HEK293T (cell line): ENCODE measurements at regions not wholly inside any gene's neighbourhood (a gene's known extent, or its start where the extent isn't known, plus 50 kb on each side); places are given as distances from the start of the nearest gene placed in this dataset.

Source experiments
- CTCF ChIA-PET: fragments of 350-600 bp; formaldehyde crosslinking; extraction: SDS; loops from one replicate; lab custom pipeline; 2021; ENCODE audit warnings: antibody characterized with exemption, inconsistent platforms; lab: Yijun Ruan, JAX
- POLR2A ChIA-PET: fragments of 350-600 bp; formaldehyde crosslinking; extraction: SDS; loops from one replicate; lab custom pipeline; 2020; ENCODE audit warnings: antibody characterized with exemption, inconsistent platforms; lab: Yijun Ruan, JAX
- DNase-seq: peaks from one replicate; pipeline ENCODE4 v3.0.0; 2012; ENCODE audit warnings: mixed read lengths; ENCODE audit errors: extremely low spot score
- ARNT ChIP-seq: fragments of 450-650 bp; IDR thresholded peaks from 2 replicates; pipeline ENCODE4 v1.6.1; 2017; ENCODE audit warnings: mild to moderate bottlenecking
- BHLHE40 ChIP-seq: fragments of 450-650 bp; IDR thresholded peaks from 2 replicates; pipeline ENCODE4 v1.6.1; 2016; ENCODE audit warnings: mild to moderate bottlenecking, moderate library complexity, borderline replicate concordance
- CTBP1 ChIP-seq: fragments of 450-650 bp; IDR thresholded peaks from 2 replicates; pipeline ENCODE4 v1.6.1; 2016; ENCODE audit warnings: borderline replicate concordance
- ELF4 ChIP-seq: fragments of 450-650 bp; IDR thresholded peaks from 2 replicates; pipeline ENCODE4 v1.6.1; 2017; ENCODE audit warnings: antibody characterized with exemption
- FOXA1 ChIP-seq: fragments of 450-650 bp; IDR thresholded peaks from 2 replicates; pipeline ENCODE4 v1.6.1; 2016; ENCODE audit warnings: mild to moderate bottlenecking
- FOXK2 ChIP-seq: fragments of 450-650 bp; IDR thresholded peaks from 2 replicates; pipeline ENCODE4 v1.6.1; 2016; ENCODE audit warnings: mild to moderate bottlenecking
- FOXM1 ChIP-seq: fragments of 450-650 bp; IDR thresholded peaks from 2 replicates; pipeline ENCODE4 v1.6.1; 2017; ENCODE audit warnings: mild to moderate bottlenecking, borderline replicate concordance
- HDGF ChIP-seq: fragments of 450-650 bp; IDR thresholded peaks from 2 replicates; pipeline ENCODE4 v1.6.1; 2017; ENCODE audit warnings: antibody characterized with exemption, borderline replicate concordance
- L3MBTL2 ChIP-seq: fragments of 450-650 bp; conservative IDR thresholded peaks from 2 replicates; pipeline ENCODE4 v1.6.1; 2016; ENCODE audit warnings: mild to moderate bottlenecking
- LEF1 ChIP-seq: fragments of 450-650 bp; IDR thresholded peaks from 2 replicates; pipeline ENCODE4 v1.6.1; 2017; ENCODE audit warnings: mild to moderate bottlenecking, borderline replicate concordance
- NFRKB ChIP-seq: fragments of 450-650 bp; IDR thresholded peaks from 2 replicates; pipeline ENCODE4 v1.6.1; 2016; ENCODE audit warnings: mild to moderate bottlenecking, moderate library complexity
- PKNOX1 ChIP-seq: fragments of 450-650 bp; IDR thresholded peaks from 2 replicates; pipeline ENCODE4 v1.6.1; 2016
- SP1 ChIP-seq: fragments of 450-650 bp; IDR thresholded peaks from 2 replicates; pipeline ENCODE4 v1.6.1; 2017
- SUZ12 ChIP-seq: fragments of 450-650 bp; IDR thresholded peaks from 2 replicates; pipeline ENCODE4 v1.6.1; 2016; ENCODE audit warnings: mild to moderate bottlenecking
- TARDBP ChIP-seq: fragments of 450-650 bp; IDR thresholded peaks from 2 replicates; pipeline ENCODE4 v1.6.1; 2016
- ZNF384 ChIP-seq: fragments of 450-650 bp; IDR thresholded peaks from 2 replicates; pipeline ENCODE4 v1.6.1; 2016

DNA sequence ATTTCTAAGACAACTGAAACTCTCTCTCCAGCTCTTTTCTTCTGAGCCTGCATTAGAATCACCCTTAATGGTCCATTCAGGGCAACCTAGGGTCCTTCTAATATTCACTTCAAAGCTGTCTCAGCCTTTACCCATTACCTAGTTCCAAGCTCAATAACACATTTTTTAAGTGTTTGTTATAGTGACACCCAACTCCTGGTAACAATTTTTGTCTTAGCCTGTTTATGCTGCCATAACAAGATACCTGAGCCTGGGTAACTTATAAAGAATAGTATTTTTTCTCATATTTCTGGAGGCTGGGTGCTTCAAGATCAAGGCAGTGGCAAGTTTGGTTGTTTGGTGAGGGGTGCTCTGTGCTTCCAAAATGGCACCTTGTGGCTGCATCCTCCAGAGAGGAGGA is 531.5 kb upstream of the USP24 start:
- CTCF ChIA-PET = no interaction called here
- no peak for DNase-seq
- TF ChIP-seq ARNT = no peak
- TF ChIP-seq ZNF384 = no peak
- TF ChIP-seq SP1 = no peak
- TF ChIP-seq TARDBP = no peak
- no peak for TF ChIP-seq SUZ12
- TF ChIP-seq PKNOX1 = no peak
- TF ChIP-seq BHLHE40 = no peak
- no peak for TF ChIP-seq NFRKB
- no peak for TF ChIP-seq HDGF
- TF ChIP-seq CTBP1 = no peak
- no peak for TF ChIP-seq FOXM1
- no peak for TF ChIP-seq LEF1
- no peak for TF ChIP-seq FOXA1
- TF ChIP-seq ELF4 = no peak
- no peak for TF ChIP-seq FOXK2
- POLR2A ChIA-PET = no interaction called here

GRCh38 chr1:55741516-55741915 is 526.4 kb upstream of the USP24 start:
- DNase-seq = no peak
- CTCF ChIA-PET = interaction anchor here (0.6 kb wide), 1 partner anchor 63 kb away, joined by 5 read pairs; no protein-coding TSS in a partner anchor

DNA sequence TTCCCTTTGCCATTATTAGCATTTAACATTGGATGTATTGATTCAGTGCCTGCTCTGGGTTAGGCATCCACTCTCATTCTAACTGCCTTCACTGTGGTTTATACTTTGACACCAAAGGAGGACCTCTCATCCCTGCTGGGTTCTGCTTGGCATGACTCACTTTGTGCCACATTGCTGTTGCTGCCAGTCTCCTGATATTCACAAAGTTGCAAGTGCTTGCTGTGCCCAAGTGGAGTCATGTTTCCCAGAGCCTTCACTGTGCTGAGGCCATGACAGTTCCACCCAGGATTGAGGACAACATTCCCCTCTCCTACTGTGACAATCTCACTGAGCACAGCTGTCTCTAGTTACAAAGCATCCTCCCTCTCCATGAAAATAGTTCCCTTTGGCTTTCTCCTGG is 519.9 kb upstream of the USP24 start:
- TF ChIP-seq TARDBP (no peak), ELF4 (no peak), PKNOX1 (no peak), CTBP1 (no peak), NFRKB (no peak), BHLHE40 (no peak)
- CTCF ChIA-PET = no interaction called here
- DNase-seq = no peak
- POLR2A ChIA-PET = no interaction called here

More at GRCh38 chr1:55741516-55741915, 526.4 kb upstream of the USP24 start:
- TF ChIP-seq ARNT (no peak), FOXA1 (no peak), BHLHE40 (no peak), FOXM1 (no peak), SP1 (no peak), SUZ12 (no peak), ZNF384 (no peak), FOXK2 (no peak), NFRKB (no peak), L3MBTL2 (no peak), HDGF (no peak), ELF4 (no peak)
- POLR2A ChIA-PET = no interaction called here

DNA sequence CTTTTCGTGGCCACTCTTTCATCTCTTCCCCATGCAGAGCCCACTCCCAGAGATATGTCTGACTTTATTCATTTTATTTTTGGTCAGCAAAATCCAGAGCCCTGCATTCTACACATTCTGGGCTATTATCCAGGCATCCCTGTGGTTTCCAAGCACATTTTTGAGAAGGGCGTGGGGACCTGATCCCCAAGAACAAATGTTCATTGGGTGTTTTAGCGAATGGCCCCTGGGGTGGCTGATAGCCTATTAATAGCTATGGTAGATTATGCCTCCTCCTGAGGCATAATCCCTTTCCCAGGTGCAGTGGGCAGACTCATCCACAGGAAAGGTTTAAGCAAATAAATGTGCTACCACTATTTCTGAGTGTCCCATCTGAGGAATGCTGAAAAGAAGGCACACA is 511.8 kb upstream of the USP24 start:
- DNase-seq = no peak
- no peak for TF ChIP-seq ZNF384
- no peak for TF ChIP-seq SP1
- TF ChIP-seq ELF4 = no peak
- TF ChIP-seq CTBP1 = no peak
- no peak for TF ChIP-seq FOXK2
- TF ChIP-seq HDGF = no peak
- no peak for TF ChIP-seq LEF1
- no peak for TF ChIP-seq NFRKB
- no peak for TF ChIP-seq TARDBP
- TF ChIP-seq FOXM1 = no peak
- no peak for TF ChIP-seq ARNT
- no peak for TF ChIP-seq SUZ12
- TF ChIP-seq PKNOX1 = no peak
- no peak for TF ChIP-seq FOXA1
- no peak for TF ChIP-seq BHLHE40
- CTCF ChIA-PET = no interaction called here
- POLR2A ChIA-PET = no interaction called here

GRCh38 chr1:55725378-55725777 is 510.2 kb upstream of the USP24 start:
- POLR2A ChIA-PET = no interaction called here
- no peak for TF ChIP-seq FOXK2
- no peak for TF ChIP-seq ELF4
- no peak for TF ChIP-seq HDGF
- TF ChIP-seq LEF1 = no peak
- no peak for TF ChIP-seq TARDBP
- no peak for TF ChIP-seq ZNF384
- TF ChIP-seq SUZ12 = no peak
- no peak for TF ChIP-seq ARNT
- TF ChIP-seq FOXM1 = no peak
- no peak for TF ChIP-seq PKNOX1
- TF ChIP-seq L3MBTL2 = no peak
- TF ChIP-seq NFRKB = no peak
- no peak for TF ChIP-seq FOXA1
- no peak for DNase-seq
- CTCF ChIA-PET = no interaction called here
